ENCODE measurements at regions not wholly inside any gene's neighbourhood (a gene's known extent, or its start where the extent isn't known, plus 50 kb on each side); places are given as distances from the start of the nearest gene placed in this dataset.

DNA sequence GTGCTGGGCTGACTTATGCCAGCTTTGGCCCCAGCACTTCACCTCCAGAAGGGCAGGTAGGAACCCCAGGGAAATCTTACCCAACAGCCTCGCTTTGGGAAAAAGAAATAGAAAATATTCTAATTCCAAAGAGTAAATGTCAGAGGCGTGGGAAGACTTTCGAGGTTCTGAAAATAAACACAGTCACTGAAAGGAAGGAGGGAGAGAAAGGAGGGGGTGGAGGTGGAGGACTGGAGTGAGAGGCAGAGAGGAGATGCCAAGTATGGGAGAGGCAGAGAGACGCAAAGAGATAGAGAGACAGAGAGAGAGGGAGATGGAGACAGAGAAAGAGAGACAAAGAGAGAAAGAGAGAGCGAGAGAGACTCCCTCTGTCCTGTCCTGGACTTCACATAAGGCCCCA is 395.0 kb downstream of the PTPRU start:
- Mint-ChIP-seq H3K4me1 (peaks cover 17% of the 10 kb centered on the region), H3K9me3 (no peaks in the 10 kb centered on the region), H3K4me3 (no peak overlapping the region), H3K27ac (no peak overlapping the region), H3K27me3 (ENCODE audit: insufficient read depth, low read depth) (peaks cover 5% of the 10 kb centered on the region), H3K36me3 (no peaks in the 10 kb centered on the region)
- Histone ChIP-seq H3K79me2 (ENCODE audit: low read depth) (no peaks in the 10 kb centered on the region), H3K9me3 (ENCODE audit: low read depth) (no peaks in the 10 kb centered on the region), H2AFZ (replicated peaks) (no peak overlapping the region), H3K27ac (no peak overlapping the region), H3K4me1 (no peaks in the 10 kb centered on the region), H3K4me2 (no peak overlapping the region), H3K36me3 (no peaks in the 10 kb centered on the region), H3K27me3 (no peaks in the 10 kb centered on the region), H3F3A (ENCODE audit: low read depth) (no peaks in the 10 kb centered on the region), H4K20me1 (ENCODE audit: low read depth) (no peaks in the 10 kb centered on the region), H3K4me3 (no peak overlapping the region), H3K9ac (no peak overlapping the region)
- DNase-seq (ENCODE audit: low spot score) = no peak
- TF ChIP-seq EZH2 (IDR thresholded peaks at IDR 0.05) = no peak
- TF ChIP-seq, protein P1, sequence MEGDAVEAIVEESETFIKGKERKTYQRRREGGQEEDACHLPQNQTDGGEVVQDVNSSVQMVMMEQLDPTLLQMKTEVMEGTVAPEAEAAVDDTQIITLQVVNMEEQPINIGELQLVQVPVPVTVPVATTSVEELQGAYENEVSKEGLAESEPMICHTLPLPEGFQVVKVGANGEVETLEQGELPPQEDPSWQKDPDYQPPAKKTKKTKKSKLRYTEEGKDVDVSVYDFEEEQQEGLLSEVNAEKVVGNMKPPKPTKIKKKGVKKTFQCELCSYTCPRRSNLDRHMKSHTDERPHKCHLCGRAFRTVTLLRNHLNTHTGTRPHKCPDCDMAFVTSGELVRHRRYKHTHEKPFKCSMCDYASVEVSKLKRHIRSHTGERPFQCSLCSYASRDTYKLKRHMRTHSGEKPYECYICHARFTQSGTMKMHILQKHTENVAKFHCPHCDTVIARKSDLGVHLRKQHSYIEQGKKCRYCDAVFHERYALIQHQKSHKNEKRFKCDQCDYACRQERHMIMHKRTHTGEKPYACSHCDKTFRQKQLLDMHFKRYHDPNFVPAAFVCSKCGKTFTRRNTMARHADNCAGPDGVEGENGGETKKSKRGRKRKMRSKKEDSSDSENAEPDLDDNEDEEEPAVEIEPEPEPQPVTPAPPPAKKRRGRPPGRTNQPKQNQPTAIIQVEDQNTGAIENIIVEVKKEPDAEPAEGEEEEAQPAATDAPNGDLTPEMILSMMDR (IDR thresholded peaks at IDR 0.05) = no peak
- TF ChIP-seq EZH2phosphoT487 (IDR thresholded peaks at IDR 0.05) = no peak

DNA sequence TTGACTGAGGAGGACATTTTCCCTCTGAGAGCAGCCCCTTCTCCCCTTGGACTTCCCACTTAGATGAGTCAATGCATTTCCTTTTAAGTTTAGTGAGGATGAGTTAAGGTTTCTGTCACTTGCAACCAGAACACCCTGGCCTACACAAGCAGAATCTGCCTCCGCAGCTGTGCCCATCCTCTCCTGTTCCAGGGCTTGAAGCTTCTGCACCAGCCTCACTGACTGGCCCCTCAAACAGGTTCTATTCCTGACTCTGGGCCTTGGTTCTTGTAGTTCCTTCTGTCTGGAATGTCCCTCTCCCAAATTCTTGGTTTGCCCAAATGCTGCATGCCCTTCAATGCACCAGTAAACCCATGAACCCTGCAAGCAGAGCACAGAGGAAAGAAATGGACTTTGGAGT is 394.4 kb downstream of the PTPRU start:
- no peaks in the 10 kb centered on the region for H3K4me1 ChIP-seq

GRCh38 chr1:29629814-29630516 is 393.6 kb downstream of the PTPRU start:
- Histone ChIP-seq H3K27me3 (no peaks in the 10 kb centered on the region), H3K79me2 (ENCODE audit: low read depth) (no peaks in the 10 kb centered on the region), H3K9me3 (ENCODE audit: low read depth) (no peaks in the 10 kb centered on the region), H4K20me1 (ENCODE audit: low read depth) (no peaks in the 10 kb centered on the region), H3K9ac (no peak overlapping the region), H3K4me1 (no peaks in the 10 kb centered on the region), H2AFZ (replicated peaks) (no peak overlapping the region), H3K36me3 (no peaks in the 10 kb centered on the region), H3K4me3 (no peak overlapping the region), H3F3A (ENCODE audit: low read depth) (no peaks in the 10 kb centered on the region), H3K4me2 (no peak overlapping the region), H3K27ac (no peak overlapping the region)
- Mint-ChIP-seq H3K4me1 (peaks cover 17% of the 10 kb centered on the region), H3K9me3 (no peaks in the 10 kb centered on the region), H3K36me3 (no peaks in the 10 kb centered on the region), H3K27me3 (ENCODE audit: insufficient read depth, low read depth) (peaks cover 5% of the 10 kb centered on the region), H3K27ac (no peak overlapping the region), H3K4me3 (no peak overlapping the region)
- TF ChIP-seq EZH2phosphoT487 (IDR thresholded peaks at IDR 0.05) (no peak), EZH2 (IDR thresholded peaks at IDR 0.05) (no peak)
- TF ChIP-seq, protein P1 (IDR thresholded peaks at IDR 0.05) = no peak
- no peak for DNase-seq (ENCODE audit: low spot score)

More for the DNA sequence above, 394.4 kb downstream of the PTPRU start:
- Histone ChIP-seq H3K27ac (no peak overlapping the region), H3K4me3 (no peak overlapping the region), H3K79me2 (ENCODE audit: low read depth) (no peaks in the 10 kb centered on the region), H3K27me3 (no peaks in the 10 kb centered on the region), H3F3A (ENCODE audit: low read depth) (no peaks in the 10 kb centered on the region), H3K4me2 (no peak overlapping the region), H3K9me3 (ENCODE audit: low read depth) (no peaks in the 10 kb centered on the region), H3K9ac (no peak overlapping the region), H4K20me1 (ENCODE audit: low read depth) (no peaks in the 10 kb centered on the region), H3K36me3 (no peaks in the 10 kb centered on the region), H2AFZ (replicated peaks) (no peak overlapping the region)
- TF ChIP-seq EZH2phosphoT487 (IDR thresholded peaks at IDR 0.05) (no peak), EZH2 (IDR thresholded peaks at IDR 0.05) (no peak)
- TF ChIP-seq, protein P1 (IDR thresholded peaks at IDR 0.05) = no peak
- H3K9me3 Mint-ChIP-seq = no peaks in the 10 kb centered on the region
- no peak overlapping the region for H3K27ac Mint-ChIP-seq
- peaks cover 17% of the 10 kb centered on the region for H3K4me1 Mint-ChIP-seq
- no peaks in the 10 kb centered on the region for H3K36me3 Mint-ChIP-seq
- DNase-seq (ENCODE audit: low spot score) = no peak
- no peak overlapping the region for H3K4me3 Mint-ChIP-seq
- peaks cover 5% of the 10 kb centered on the region for H3K27me3 Mint-ChIP-seq (ENCODE audit: insufficient read depth, low read depth)

All from neural progenitor cell (in vitro differentiated cells).